CD14-positive monocyte (primary cell): ENCODE measurements at regions not wholly inside any gene's neighbourhood (a gene's known extent, or its start where the extent isn't known, plus 50 kb on each side); places are given as distances from the start of the nearest gene placed in this dataset.

ENCODE experiments used
- DNase-seq, 3 donors: peaks; one replicate each; pipeline ENCODE4 v3.0.0-alpha.2; 2011 to 2022
- H2AFZ ChIP-seq: 2 replicates; pipeline ENCODE4 v1.6.0; 2012; ENCODE audit warnings: mild to moderate bottlenecking, low read depth, low read length, inconsistent platforms; ENCODE audit not compliant: insufficient read depth, poor library complexity, severe bottlenecking
- H3K27ac ChIP-seq, 2 donors: 1 replicate in 1 of 2; 2 replicates in 1 of 2; pipeline ENCODE4 v1.5.1; 2012 to 2013; ENCODE audit warnings: low read length in 2 of 2, control low read depth in 1 of 2, inconsistent platforms in 1 of 2, low read depth in 1 of 2, mild to moderate bottlenecking in 1 of 2
- H3K27me3 ChIP-seq, 2 donors: one replicate each; pipeline versions ENCODE4 v1.6.0 to v1.6.1; 2011 to 2013; ENCODE audit warnings: low read length in 2 of 2; ENCODE audit not compliant: control insufficient read depth in 2 of 2, insufficient read depth in 2 of 2
- H3K36me3 ChIP-seq, 2 donors: replicated peaks in 1 of 2; 1 replicate in 1 of 2; 2 replicates in 1 of 2; pipeline versions ENCODE4 v1.5.1 to v1.6.1; 2012 to 2013; ENCODE audit warnings: low read length in 2 of 2, control low read depth in 1 of 2, inconsistent platforms in 1 of 2, mild to moderate bottlenecking in 1 of 2; ENCODE audit not compliant: insufficient read depth in 2 of 2, control insufficient read depth in 1 of 2
- H3K4me1 ChIP-seq, 2 donors: 1 replicate in 1 of 2; 2 replicates in 1 of 2; pipeline versions ENCODE4 v1.5.1 to v1.6.1; 2012 to 2013; ENCODE audit warnings: low read length in 2 of 2, control low read depth in 1 of 2, inconsistent platforms in 1 of 2, mild to moderate bottlenecking in 1 of 2, moderate library complexity in 1 of 2; ENCODE audit not compliant: insufficient read depth in 2 of 2, control insufficient read depth in 1 of 2
- H3K4me2 ChIP-seq: replicated peaks from 2 replicates; pipeline ENCODE3; 2012; ENCODE audit warnings: low read length, moderate library complexity, mild to moderate bottlenecking; ENCODE audit not compliant: poor library complexity, severe bottlenecking; ENCODE audit errors: extremely low read depth
- H3K4me3 ChIP-seq, 3 experiments: fragments of 200-600 bp in 1 of 3; sonication (generic) in 1 of 3; replicated peaks in 1 of 3; 1 replicate in 2 of 3; 2 replicates in 1 of 3; pipeline ENCODE4 v1.5.1; 2011 to 2013; ENCODE audit warnings: low read length in 3 of 3, mild to moderate bottlenecking in 3 of 3, control low read depth in 2 of 3, low read depth in 2 of 3, inconsistent platforms in 1 of 3, moderate library complexity in 1 of 3
- H3K79me2 ChIP-seq: 2 replicates; pipeline ENCODE4 v1.6.0; 2012; ENCODE audit warnings: mild to moderate bottlenecking, control low read depth, inconsistent platforms, low read length, moderate library complexity; ENCODE audit not compliant: insufficient read depth
- H3K9ac ChIP-seq: 2 replicates; pipeline ENCODE4 v1.6.0; 2017; ENCODE audit warnings: low read length, mild to moderate bottlenecking; ENCODE audit not compliant: insufficient read depth, poor library complexity, severe bottlenecking
- H3K9me3 ChIP-seq, 2 donors: replicated peaks in 1 of 2; 1 replicate in 1 of 2; 2 replicates in 1 of 2; pipeline versions ENCODE4 v1.5.1 to v1.6.1; 2012 to 2013; ENCODE audit warnings: low read length in 2 of 2, control low read depth in 1 of 2; ENCODE audit not compliant: control insufficient read depth in 1 of 2, insufficient read depth in 1 of 2
- H4K20me1 ChIP-seq: 2 replicates; pipeline ENCODE4 v1.6.0; 2012; ENCODE audit warnings: mild to moderate bottlenecking, low read length, control low read depth, moderate library complexity; ENCODE audit not compliant: insufficient read depth
- H3K27ac Mint-ChIP-seq, 7 donors: one replicate each; pipeline ENCODE4 v1.8.0; 2020; ENCODE audit warnings: mild to moderate bottlenecking in 7 of 7, mixed read lengths in 7 of 7, moderate library complexity in 6 of 7, inconsistent platforms in 2 of 7
- H3K27me3 Mint-ChIP-seq, 3 donors: one replicate each; pipeline ENCODE4 v1.8.0; 2021 to 2022; ENCODE audit warnings: low read depth in 3 of 3, mild to moderate bottlenecking in 3 of 3, mixed read lengths in 3 of 3, moderate library complexity in 3 of 3, inconsistent platforms in 1 of 3
- H3K36me3 Mint-ChIP-seq, 2 donors: one replicate each; pipeline ENCODE4 v1.8.0; 2020; ENCODE audit warnings: mixed read lengths in 2 of 2, inconsistent platforms in 1 of 2, mild to moderate bottlenecking in 1 of 2
- H3K4me1 Mint-ChIP-seq: one replicate; pipeline ENCODE4 v1.8.0; 2020; ENCODE audit warnings: mild to moderate bottlenecking, mixed read lengths
- H3K4me3 Mint-ChIP-seq, 2 donors: one replicate each; pipeline ENCODE4 v1.8.0; 2020; ENCODE audit warnings: mild to moderate bottlenecking in 2 of 2, mixed read lengths in 2 of 2, moderate library complexity in 1 of 2
- H3K9me3 Mint-ChIP-seq, 7 donors: one replicate each; pipeline ENCODE4 v1.8.0; 2020 to 2022; ENCODE audit warnings: mixed read lengths in 7 of 7, mild to moderate bottlenecking in 6 of 7, moderate library complexity in 6 of 7, inconsistent platforms in 2 of 7
- WGBS: methylation state at CpG from one replicate; pipeline ENCODE4 v1.1.5; 2013; ENCODE audit warnings: missing lambda C conversion rate; ENCODE audit not compliant: insufficient coverage; 5-methylcytosine and 5-hydroxymethylcytosine counted together
- intact Hi-C, 2 donors: fragments of 100-400 bp; cut with micrococcal nuclease; formaldehyde crosslinking; loops; one replicate each; pipeline versions ENCODE4 v1.15.0 to v1.15.1; 2023
- TF ChIP-seq, protein P1 (sequence below): fragments of 200-600 bp; IDR thresholded peaks from one replicate; pipeline ENCODE4 v1.8.0; 2022; ENCODE audit warnings: antibody characterized with exemption, mild to moderate bottlenecking

GRCh38 chr2:151051574-151052220 lies 210.0 kb downstream of the RBM43 start:
- no peak overlapping the region for H3K27ac Mint-ChIP-seq
- intact Hi-C loops, result loop anchor here (5.0 to 10.0 kb wide), 2 partner anchors 1454 to 1457 kb away; no protein-coding TSS in a partner anchor
- no peaks in the 10 kb centered on the region for H3K4me1 Mint-ChIP-seq
- H3K36me3 Mint-ChIP-seq, result no peaks in the 10 kb centered on the region
- TF ChIP-seq, protein P1, sequence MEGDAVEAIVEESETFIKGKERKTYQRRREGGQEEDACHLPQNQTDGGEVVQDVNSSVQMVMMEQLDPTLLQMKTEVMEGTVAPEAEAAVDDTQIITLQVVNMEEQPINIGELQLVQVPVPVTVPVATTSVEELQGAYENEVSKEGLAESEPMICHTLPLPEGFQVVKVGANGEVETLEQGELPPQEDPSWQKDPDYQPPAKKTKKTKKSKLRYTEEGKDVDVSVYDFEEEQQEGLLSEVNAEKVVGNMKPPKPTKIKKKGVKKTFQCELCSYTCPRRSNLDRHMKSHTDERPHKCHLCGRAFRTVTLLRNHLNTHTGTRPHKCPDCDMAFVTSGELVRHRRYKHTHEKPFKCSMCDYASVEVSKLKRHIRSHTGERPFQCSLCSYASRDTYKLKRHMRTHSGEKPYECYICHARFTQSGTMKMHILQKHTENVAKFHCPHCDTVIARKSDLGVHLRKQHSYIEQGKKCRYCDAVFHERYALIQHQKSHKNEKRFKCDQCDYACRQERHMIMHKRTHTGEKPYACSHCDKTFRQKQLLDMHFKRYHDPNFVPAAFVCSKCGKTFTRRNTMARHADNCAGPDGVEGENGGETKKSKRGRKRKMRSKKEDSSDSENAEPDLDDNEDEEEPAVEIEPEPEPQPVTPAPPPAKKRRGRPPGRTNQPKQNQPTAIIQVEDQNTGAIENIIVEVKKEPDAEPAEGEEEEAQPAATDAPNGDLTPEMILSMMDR, result peak; percentile 89
- H2AFZ ChIP-seq, result no peak overlapping the region
- no peak overlapping the region for H3K4me3 ChIP-seq
- H3K4me1 ChIP-seq, result peaks cover 0 to 1% of the 10 kb centered on the region in 2 donors
- peaks cover 0 to 3% (median 0%) of the 10 kb centered on the region in 7 donors for H3K9me3 Mint-ChIP-seq
- WGBS, result no CpG with 5 or more reads among the region's 2 CpGs
- H3K27ac ChIP-seq, result no peak overlapping the region
- no peaks in the 10 kb centered on the region for H3K27me3 ChIP-seq
- no peaks in the 10 kb centered on the region for H3K9me3 ChIP-seq
- peak; percentile 14 to 33 (median 30) for DNase-seq
- no peak overlapping the region for H3K4me3 Mint-ChIP-seq
- H4K20me1 ChIP-seq, result no peaks in the 10 kb centered on the region
- H3K4me2 ChIP-seq, result no peak overlapping the region
- no peak overlapping the region for H3K9ac ChIP-seq
- peaks cover 0 to 5% (median 2%) of the 10 kb centered on the region in 3 donors for H3K27me3 Mint-ChIP-seq
- no peaks in the 10 kb centered on the region for H3K79me2 ChIP-seq
- H3K36me3 ChIP-seq, result no peaks in the 10 kb centered on the region

- no peaks in the 10 kb centered on the region for H4K20me1 ChIP-seq
- no peak overlapping the region for H3K4me3 ChIP-seq
- H3K36me3 ChIP-seq, result no peaks in the 10 kb centered on the region
- H3K27ac ChIP-seq, result no peak overlapping the region
- no peaks in the 10 kb centered on the region for H3K27me3 ChIP-seq
- no peak overlapping the region for H3K9ac ChIP-seq
- no peaks in the 10 kb centered on the region for H3K79me2 ChIP-seq
- Mint-ChIP-seq H3K4me3 (no peak overlapping the region), H3K4me1 (no peaks in the 10 kb centered on the region), H3K9me3 (peaks cover 0 to 3% (median 0%) of the 10 kb centered on the region in 7 donors), H3K27me3 (peaks cover 0 to 5% (median 2%) of the 10 kb centered on the region in 3 donors), H3K36me3 (no peaks in the 10 kb centered on the region), H3K27ac (no peak overlapping the region)
- H2AFZ ChIP-seq, result no peak overlapping the region
- WGBS, result no CpG with 5 or more reads among the region's 1 CpG
- TF ChIP-seq, protein P1, result no peak
- intact Hi-C loops, result loop anchor here (5.0 to 10.0 kb wide), 2 partner anchors 1452 to 1455 kb away; no protein-coding TSS in a partner anchor
- H3K9me3 ChIP-seq, result no peaks in the 10 kb centered on the region
- DNase-seq, result no peak
- no peaks in the 10 kb centered on the region for H3K4me1 ChIP-seq
- H3K4me2 ChIP-seq, result no peak overlapping the region
These were observed 211.9 kb downstream of the RBM43 start for GRCh38 chr2:151049746-151050145.
